IMR-90 (cell line): ENCODE measurements at regions not wholly inside any gene's neighbourhood (a gene's known extent, or its start where the extent isn't known, plus 50 kb on each side); places are given as distances from the start of the nearest gene placed in this dataset.
A peak's percentile ranks its signal among the peaks of the same experiment; 100 is the strongest.
"Not testable (repeated sequence)": the region's sequence is repeated elsewhere in the genome, so short reads cannot be mapped to it uniquely, and the experiment has no call there.

Experiments used
- ATAC-seq: fragments of 200-7000 bp; cut with Tn5 transposase; 2 replicates; pipeline ENCODE4 v1.9.1; 2020; ENCODE audit warnings: low read depth, mild to moderate bottlenecking, moderate library complexity
- BruUV-seq: library from RNA; stranded (reverse); fragments of 400-500 nt; replicated peaks from 2 replicates; lab custom pipeline; 2021; lab: Mats Ljungman, UMichigan
- CTCF ChIA-PET: fragments of 300-600 bp; formaldehyde crosslinking; extraction: SDS; loops from one replicate; lab custom pipeline; 2021; ENCODE audit warnings: antibody characterized with exemption; lab: Yijun Ruan, JAX
- POLR2A ChIA-PET: fragments of 300-600 bp; sonication (Branson Sonifier 250); formaldehyde crosslinking; loops from one replicate; lab custom pipeline; 2022; ENCODE audit warnings: antibody characterized with exemption; ENCODE audit not compliant: unreplicated experiment; lab: Charles Lee
- DNase-seq: peaks from one replicate; pipeline ENCODE4 v3.0.0; 2013
- H2AFZ ChIP-seq: replicated peaks from 2 replicates; pipeline ENCODE3; 2013; ENCODE audit warnings: low read length, mild to moderate bottlenecking; ENCODE audit not compliant: poor library complexity
- H2AK5ac ChIP-seq: 2 replicates; pipeline ENCODE4 v1.6.1; 2013; ENCODE audit warnings: low read depth, low read length, inconsistent platforms
- H2AK9ac ChIP-seq: replicated peaks from 2 replicates; pipeline ENCODE3; 2013; ENCODE audit warnings: mild to moderate bottlenecking, low read depth, low read length, moderate library complexity; ENCODE audit not compliant: poor library complexity
- H2BK120ac ChIP-seq: 2 replicates; pipeline ENCODE4 v1.6.1; 2013; ENCODE audit warnings: low read depth, low read length, inconsistent platforms
- H2BK15ac ChIP-seq: 3 replicates; pipeline ENCODE4 v1.6.1; 2013; ENCODE audit warnings: low read depth, low read length, inconsistent platforms
- H2BK20ac ChIP-seq: 2 replicates; pipeline ENCODE4 v1.6.1; 2013; ENCODE audit warnings: low read depth, mild to moderate bottlenecking, inconsistent platforms, low read length, moderate library complexity
- H2BK5ac ChIP-seq: 2 replicates; pipeline ENCODE4 v1.6.1; 2013; ENCODE audit warnings: mild to moderate bottlenecking, low read depth, low read length, inconsistent platforms; ENCODE audit not compliant: poor library complexity, severe bottlenecking
- H3K14ac ChIP-seq: replicated peaks from 2 replicates; pipeline ENCODE4 v1.6.1; 2013; ENCODE audit warnings: low read depth, low read length, inconsistent platforms
- H3K18ac ChIP-seq: 2 replicates; pipeline ENCODE4 v1.6.1; 2013; ENCODE audit warnings: low read depth, low read length, control low read depth
- H3K23ac ChIP-seq: 2 replicates; pipeline ENCODE4 v1.6.1; 2013; ENCODE audit warnings: low read depth, low read length, inconsistent platforms
- H3K27ac ChIP-seq: 2 replicates; pipeline ENCODE4 v1.5.1; 2013; ENCODE audit warnings: mild to moderate bottlenecking, control low read depth, low read length; ENCODE audit not compliant: insufficient read depth
- H3K27me3 ChIP-seq: 2 replicates; pipeline ENCODE4 v1.6.1; 2013; ENCODE audit warnings: low read length; ENCODE audit not compliant: control insufficient read depth, insufficient read depth
- H3K36me3 ChIP-seq: 2 replicates; pipeline ENCODE4 v1.6.1; 2013; ENCODE audit warnings: low read length, mixed read lengths; ENCODE audit not compliant: control insufficient read depth, insufficient read depth
- H3K4ac ChIP-seq: 2 replicates; pipeline ENCODE4 v1.6.1; 2013; ENCODE audit warnings: low read depth, low read length, inconsistent platforms
- H3K4me1 ChIP-seq: 2 replicates; pipeline ENCODE4 v1.6.1; 2013; ENCODE audit warnings: low read length, mixed read lengths; ENCODE audit not compliant: control insufficient read depth, insufficient read depth
- H3K4me2 ChIP-seq: 2 replicates; pipeline ENCODE4 v1.6.1; 2013; ENCODE audit warnings: low read depth, mild to moderate bottlenecking, control low read depth, low read length, moderate library complexity
- H3K4me3 ChIP-seq: 2 replicates; pipeline ENCODE4 v1.5.1; 2013; ENCODE audit warnings: low read depth, mild to moderate bottlenecking, control low read depth, low read length, moderate library complexity; ENCODE audit not compliant: insufficient read depth
- H3K56ac ChIP-seq: 2 replicates; pipeline ENCODE4 v1.6.1; 2013; ENCODE audit warnings: low read length, inconsistent platforms; ENCODE audit not compliant: insufficient read depth; ENCODE audit errors: extremely low read depth
- H3K79me1 ChIP-seq, 2 experiments: 2 replicates each; pipeline ENCODE4 v1.6.1; 2013; ENCODE audit warnings: low read length in 2 of 2, inconsistent platforms in 1 of 2, low read depth in 1 of 2
- H3K9ac ChIP-seq: 2 replicates; pipeline ENCODE4 v1.6.1; 2013; ENCODE audit warnings: low read depth, low read length, control low read depth
- H3K9me1 ChIP-seq: 2 replicates; pipeline ENCODE4 v1.6.1; 2013; ENCODE audit warnings: low read length, inconsistent platforms; ENCODE audit not compliant: insufficient read depth
- H3K9me3 ChIP-seq: 2 replicates; pipeline ENCODE4 v1.6.1; 2013; ENCODE audit warnings: low read length; ENCODE audit not compliant: control insufficient read depth, insufficient read depth
- H4K20me1 ChIP-seq: 2 replicates; pipeline ENCODE4 v1.6.1; 2013; ENCODE audit warnings: low read length, inconsistent platforms; ENCODE audit not compliant: insufficient read depth
- H4K5ac ChIP-seq: 2 replicates; pipeline ENCODE4 v1.6.1; 2013; ENCODE audit warnings: mild to moderate bottlenecking, low read depth, low read length, control low read depth
- H4K8ac ChIP-seq, 2 experiments: 2 replicates each; pipeline ENCODE4 v1.6.1; 2013; ENCODE audit warnings: low read depth in 2 of 2, low read length in 2 of 2, control low read depth in 1 of 2, inconsistent platforms in 1 of 2
- H4K91ac ChIP-seq: 2 replicates; pipeline ENCODE4 v1.6.1; 2013; ENCODE audit warnings: low read depth, low read length, inconsistent platforms; ENCODE audit not compliant: insufficient read depth
- ELK1 ChIP-seq: fragments of 150-350 bp; IDR thresholded peaks from 2 replicates; pipeline ENCODE4 v1.6.1; 2016; ENCODE audit warnings: low read depth, mild to moderate bottlenecking, low read length, moderate library complexity, borderline replicate concordance
- MXI1 ChIP-seq: IDR thresholded peaks from 2 replicates; pipeline ENCODE4 v1.6.1; 2012; ENCODE audit warnings: low read depth, mild to moderate bottlenecking, low read length, moderate library complexity, borderline replicate concordance
- WGBS, 2 experiments: methylation state at CpG; one replicate each; pipeline versions ENCODE4 v1.1.5 to v1.1.7; 2013; ENCODE audit warnings: missing lambda C conversion rate in 2 of 2; ENCODE audit not compliant: insufficient read length in 1 of 2; ENCODE audit errors: extremely low coverage in 2 of 2; 5-methylcytosine and 5-hydroxymethylcytosine counted together
- dilution Hi-C: fragments of 300-500 bp; cut with HindIII; formaldehyde crosslinking; loops from one replicate; pipeline ENCODE4 v1.14.3; 2018; ENCODE audit warnings: low sequenced_read_pairs; ENCODE audit not compliant: unreplicated experiment
- in situ Hi-C: fragments of 300-500 bp; cut with MboI; formaldehyde crosslinking; loops from 3 replicates; pipeline ENCODE4 v1.14.3; 2019; ENCODE audit warnings: low sequenced_read_pairs, inconsistent platforms, mixed read lengths
- intact Hi-C: fragments of 100-400 bp; cut with micrococcal nuclease; formaldehyde crosslinking; loops from 2 replicates; pipeline ENCODE4 v1.10.0; 2022

- peaks cover 2% of the 10 kb centered on the region; the same call in 1 of the 2 replicates for H3K4me1 ChIP-seq
- H3K79me1 ChIP-seq: peaks cover 22 to 35% of the 10 kb centered on the region in 2 experiments
- intact Hi-C loops: no loop called here
- dilution Hi-C loops: no loop called here
- POLR2A ChIA-PET: interaction anchor here (0.5 kb wide), 1 partner anchor 277 kb away, joined by 4 read pairs; no protein-coding TSS in a partner anchor
- H3K27ac ChIP-seq: no peak overlapping the region
- no peaks in the 10 kb centered on the region for H3K9me3 ChIP-seq
- H3K4ac ChIP-seq: peak overlapping the region; percentile 24; the same call in 1 of the 2 replicates
- H3K4me2 ChIP-seq: no peak overlapping the region
- H4K8ac ChIP-seq: no peak overlapping the region
- H3K18ac ChIP-seq: no peak overlapping the region
- H4K5ac ChIP-seq: no peak overlapping the region
- H2AK5ac ChIP-seq: no peak overlapping the region
- no peak overlapping the region for H3K56ac ChIP-seq
- in situ Hi-C loops: no loop called here
- no peak for TF ChIP-seq MXI1
- TF ChIP-seq ELK1: no peak
- no peak overlapping the region for H2BK120ac ChIP-seq
- H2AK9ac ChIP-seq: no peak overlapping the region
- H4K91ac ChIP-seq: no peak overlapping the region
- peaks cover 1% of the 10 kb centered on the region; the same call in 1 of the 2 replicates for H3K36me3 ChIP-seq
- H3K9ac ChIP-seq: no peak overlapping the region
- H3K9me1 ChIP-seq: peaks cover 10% of the 10 kb centered on the region
- DNase-seq (peak; percentile 49), ATAC-seq (peak; percentile 77)
- no peak overlapping the region for H2BK20ac ChIP-seq
- CTCF ChIA-PET: no interaction called here
- H2BK15ac ChIP-seq: no peak overlapping the region
- no peaks in the 10 kb centered on the region for H4K20me1 ChIP-seq
- 100% methylated on average over 1 of the region's 12 CpGs; no CpG with 5 or more reads in 1 of the 2 experiments for WGBS, 2 experiments
- no peak overlapping the region for H2BK5ac ChIP-seq
- H3K27me3 ChIP-seq: no peaks in the 10 kb centered on the region
- no TSS peak for BruUV-seq
- H3K14ac ChIP-seq: no peak overlapping the region
- H2AFZ ChIP-seq: no peak overlapping the region
- no peak overlapping the region for H3K23ac ChIP-seq
- no peak overlapping the region for H3K4me3 ChIP-seq
Measured at GRCh38 chr14:89549381-89550125, 132.5 kb upstream of the FOXN3 start.

GRCh38 chr14:89547047-89547446, 130.0 kb upstream of the FOXN3 start:
- no CpG with 5 or more reads among the region's 5 CpGs for WGBS, 2 experiments
- H2AK9ac ChIP-seq, H3K4ac ChIP-seq, H3K4me2 ChIP-seq, H3K18ac ChIP-seq, H3K27me3 ChIP-seq, intact Hi-C loops, BruUV-seq, H3K36me3 ChIP-seq, H2BK120ac ChIP-seq, POLR2A ChIA-PET, H2BK15ac ChIP-seq, H3K9me3 ChIP-seq, ATAC-seq, H2BK20ac ChIP-seq, H3K56ac ChIP-seq, H4K8ac ChIP-seq, H3K27ac ChIP-seq, H2BK5ac ChIP-seq, H3K23ac ChIP-seq, H3K4me3 ChIP-seq, DNase-seq, H4K20me1 ChIP-seq, H3K4me1 ChIP-seq, H3K14ac ChIP-seq, dilution Hi-C loops, H2AFZ ChIP-seq, CTCF ChIA-PET, H4K91ac ChIP-seq, in situ Hi-C loops, H4K5ac ChIP-seq, H2AK5ac ChIP-seq, H3K9ac ChIP-seq: not testable (repeated sequence)
- peaks cover 15% of the 10 kb centered on the region for H3K9me1 ChIP-seq
- H3K79me1 ChIP-seq: peaks cover 36 to 50% of the 10 kb centered on the region in 2 experiments
